Esophagus squamous epithelium (tissue), 5 donors: ENCODE measurements at regions not wholly inside any gene's neighbourhood (a gene's known extent, or its start where the extent isn't known, plus 50 kb on each side); places are given as distances from the start of the nearest gene placed in this dataset.

Source experiments
- DNase-seq: peaks from one replicate; lab custom pipeline; 2025; lab: John Stamatoyannopoulos, UW
- H3K27ac ChIP-seq, 4 donors: fragments of 200-600 bp; sonication (generic); one replicate each; pipeline ENCODE4 v1.5.1; 2016 to 2019; ENCODE audit warnings: mild to moderate bottlenecking in 1 of 4
- H3K27me3 ChIP-seq, 4 donors: fragments of 200-600 bp; sonication (generic); 1 replicate in 3 of 4; 2 replicates in 1 of 4; pipeline versions ENCODE4 v1.5.1 to v1.6.0; 2017 to 2021; ENCODE audit warnings: antibody characterized with exemption in 1 of 4
- H3K36me3 ChIP-seq, 3 donors: fragments of 200-600 bp; sonication (generic); one replicate each; pipeline ENCODE4 v1.5.1; 2016 to 2019
- H3K4me1 ChIP-seq, 3 donors: fragments of 200-600 bp; sonication (generic); one replicate each; pipeline ENCODE4 v1.5.1; 2017 to 2019
- H3K4me3 ChIP-seq, 4 donors: fragments of 200-600 bp; sonication (generic); 1 replicate in 3 of 4; 2 replicates in 1 of 4; pipeline ENCODE4 v1.5.1; 2016 to 2019; ENCODE audit warnings: mild to moderate bottlenecking in 2 of 4, moderate library complexity in 1 of 4
- H3K9me3 ChIP-seq, 3 donors: fragments of 200-600 bp; sonication (generic); one replicate each; pipeline ENCODE4 v1.5.1; 2016 to 2019
- POLR2A ChIP-seq, 4 donors: fragments of 450-650 bp; IDR thresholded peaks; one replicate each; pipeline ENCODE4 v1.6.1; 2017; ENCODE audit warnings: antibody characterized with exemption in 4 of 4, mild to moderate bottlenecking in 4 of 4, moderate library complexity in 3 of 4
- WGBS, 2 donors: methylation state at CpG; one replicate each; pipeline ENCODE4 v1.1.5; 2018; 5-methylcytosine and 5-hydroxymethylcytosine counted together
- intact Hi-C: fragments of 100-400 bp; cut with DNase I; formaldehyde crosslinking; loops from one replicate; pipeline ENCODE4 v1.15.0; 2022
- TF ChIP-seq, protein P1 (sequence below), 6 experiments: fragments of 450-650 bp in 4 of 6; fragments of 200-600 bp in 2 of 6; sonication (generic) in 2 of 6; IDR thresholded peaks; one replicate each; pipeline ENCODE4 v1.5.1; 2016 to 2019; ENCODE audit warnings: antibody characterized with exemption in 6 of 6, mild to moderate bottlenecking in 4 of 6, moderate library complexity in 4 of 6
- donor health status: DM: yes; HTN: yes; CAD: no.

- no peaks in the 10 kb centered on the region for H3K27me3 ChIP-seq
- H3K27ac ChIP-seq = no peak overlapping the region
- H3K4me1 ChIP-seq = no peaks in the 10 kb centered on the region
- intact Hi-C loops = no loop called here
- TF ChIP-seq, protein P1, sequence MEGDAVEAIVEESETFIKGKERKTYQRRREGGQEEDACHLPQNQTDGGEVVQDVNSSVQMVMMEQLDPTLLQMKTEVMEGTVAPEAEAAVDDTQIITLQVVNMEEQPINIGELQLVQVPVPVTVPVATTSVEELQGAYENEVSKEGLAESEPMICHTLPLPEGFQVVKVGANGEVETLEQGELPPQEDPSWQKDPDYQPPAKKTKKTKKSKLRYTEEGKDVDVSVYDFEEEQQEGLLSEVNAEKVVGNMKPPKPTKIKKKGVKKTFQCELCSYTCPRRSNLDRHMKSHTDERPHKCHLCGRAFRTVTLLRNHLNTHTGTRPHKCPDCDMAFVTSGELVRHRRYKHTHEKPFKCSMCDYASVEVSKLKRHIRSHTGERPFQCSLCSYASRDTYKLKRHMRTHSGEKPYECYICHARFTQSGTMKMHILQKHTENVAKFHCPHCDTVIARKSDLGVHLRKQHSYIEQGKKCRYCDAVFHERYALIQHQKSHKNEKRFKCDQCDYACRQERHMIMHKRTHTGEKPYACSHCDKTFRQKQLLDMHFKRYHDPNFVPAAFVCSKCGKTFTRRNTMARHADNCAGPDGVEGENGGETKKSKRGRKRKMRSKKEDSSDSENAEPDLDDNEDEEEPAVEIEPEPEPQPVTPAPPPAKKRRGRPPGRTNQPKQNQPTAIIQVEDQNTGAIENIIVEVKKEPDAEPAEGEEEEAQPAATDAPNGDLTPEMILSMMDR (IDR thresholded peaks at IDR 0.05) = no peak
- TF ChIP-seq POLR2A (IDR thresholded peaks at IDR 0.05) = no peak
- no peaks in the 10 kb centered on the region for H3K36me3 ChIP-seq
- H3K9me3 ChIP-seq = no peaks in the 10 kb centered on the region
- no peak overlapping the region for H3K4me3 ChIP-seq
- WGBS, 2 donors = 35 to 36% methylated on average over 2 of the region's 2 CpGs
- no peak for DNase-seq
These were observed 559.0 kb upstream of the FTMT start for GRCh38 chr5:121292664-121293063.

DNA sequence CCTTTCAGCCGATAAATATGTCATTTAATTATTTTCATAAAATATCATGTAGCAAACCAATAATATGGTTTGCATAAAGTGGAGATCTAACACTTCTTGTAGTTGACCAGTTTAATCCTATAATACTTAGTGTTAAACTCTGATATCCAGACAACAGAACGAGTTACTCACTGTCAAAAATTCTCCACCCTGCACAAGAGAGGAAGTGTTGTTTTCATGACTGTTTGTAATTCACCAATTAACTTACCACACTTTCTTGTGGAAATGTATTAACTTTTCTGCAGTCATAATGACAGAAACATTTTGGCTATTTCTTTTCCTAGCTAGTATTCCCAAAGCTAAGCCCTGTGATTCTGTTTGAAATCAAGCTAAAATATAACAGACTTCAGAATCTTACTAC lies 555.3 kb upstream of the FTMT start:
- no peak overlapping the region for H3K4me3 ChIP-seq
- intact Hi-C loops = no loop called here
- WGBS, 2 donors = 48 to 65% methylated on average over 2 of the region's 2 CpGs
- no peaks in the 10 kb centered on the region for H3K4me1 ChIP-seq
- TF ChIP-seq, protein P1 (IDR thresholded peaks at IDR 0.05) = no peak
- no peak for TF ChIP-seq POLR2A (IDR thresholded peaks at IDR 0.05)
- H3K27ac ChIP-seq = no peak overlapping the region
- H3K36me3 ChIP-seq = no peaks in the 10 kb centered on the region
- DNase-seq = no peak
- H3K27me3 ChIP-seq = no peaks in the 10 kb centered on the region
- no peaks in the 10 kb centered on the region for H3K9me3 ChIP-seq

GRCh38 chr5:121299153-121299552 lies 552.5 kb upstream of the FTMT start:
- no peak overlapping the region for H3K4me3 ChIP-seq
- no peak for DNase-seq
- no peaks in the 10 kb centered on the region for H3K9me3 ChIP-seq
- H3K36me3 ChIP-seq = no peaks in the 10 kb centered on the region
- intact Hi-C loops = no loop called here
- 75 to 77% methylated on average over 3 of the region's 3 CpGs for WGBS, 2 donors
- no peaks in the 10 kb centered on the region for H3K27me3 ChIP-seq
- no peak for TF ChIP-seq POLR2A (IDR thresholded peaks at IDR 0.05)
- TF ChIP-seq, protein P1 (IDR thresholded peaks at IDR 0.05) = no peak
- H3K4me1 ChIP-seq = no peaks in the 10 kb centered on the region
- H3K27ac ChIP-seq = no peak overlapping the region

DNA sequence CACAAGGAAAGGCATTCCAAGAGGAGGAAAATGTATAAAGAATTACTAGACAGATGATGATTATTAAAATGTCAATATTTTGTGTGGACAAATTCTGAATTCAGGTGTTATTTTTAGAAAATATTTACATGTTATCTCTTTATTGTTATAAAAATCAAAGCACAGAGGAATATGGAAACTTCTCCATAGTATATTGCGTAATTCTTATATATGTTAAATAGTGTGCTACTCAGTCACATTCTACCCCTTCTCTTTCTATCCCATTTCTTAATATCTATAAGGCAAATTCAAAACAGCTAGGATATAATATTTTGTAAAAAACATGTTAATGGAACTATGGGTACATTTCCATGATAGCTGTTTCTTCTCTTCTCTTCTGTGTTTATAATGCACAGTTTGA lies 546.8 kb upstream of the FTMT start:
- DNase-seq = no peak
- no peaks in the 10 kb centered on the region for H3K27me3 ChIP-seq
- H3K4me3 ChIP-seq = no peak overlapping the region
- no peak overlapping the region for H3K27ac ChIP-seq
- TF ChIP-seq POLR2A (IDR thresholded peaks at IDR 0.05) = no peak
- TF ChIP-seq, protein P1 (IDR thresholded peaks at IDR 0.05) = no peak
- no peaks in the 10 kb centered on the region for H3K4me1 ChIP-seq
- intact Hi-C loops = no loop called here
- 93 to 97% methylated on average over 1 of the region's 1 CpG for WGBS, 2 donors
- H3K9me3 ChIP-seq = no peaks in the 10 kb centered on the region
- H3K36me3 ChIP-seq = no peaks in the 10 kb centered on the region

GRCh38 chr5:121313886-121314285 lies 537.8 kb upstream of the FTMT start:
- TF ChIP-seq, protein P1 (IDR thresholded peaks at IDR 0.05) = no peak
- TF ChIP-seq POLR2A (IDR thresholded peaks at IDR 0.05) = no peak

More at GRCh38 chr5:121313886-121314285, 537.8 kb upstream of the FTMT start:
- no peaks in the 10 kb centered on the region for H3K9me3 ChIP-seq
- no peak overlapping the region for H3K4me3 ChIP-seq
- H3K36me3 ChIP-seq = no peaks in the 10 kb centered on the region
- H3K27ac ChIP-seq = no peak overlapping the region
- H3K27me3 ChIP-seq = no peaks in the 10 kb centered on the region
- no peak for DNase-seq
- WGBS, 2 donors = 65 to 85% methylated on average over 1 of the region's 1 CpG
- intact Hi-C loops = no loop called here
- no peaks in the 10 kb centered on the region for H3K4me1 ChIP-seq
